HPDE6-E6E7 (cell line): ENCODE measurements at regions not wholly inside any gene's neighbourhood (a gene's known extent, or its start where the extent isn't known, plus 50 kb on each side); places are given as distances from the start of the nearest gene placed in this dataset.
A peak's percentile ranks its signal among the peaks of the same experiment; 100 is the strongest.
"Not testable (repeated sequence)": the region's sequence is repeated elsewhere in the genome, so short reads cannot be mapped to it uniquely, and the experiment has no call there.

Source experiments
- DNase-seq: peaks from one replicate; pipeline ENCODE4 v3.0.0; 2011; ENCODE audit warnings: missing footprints; ENCODE audit errors: extremely low spot score

DNA sequence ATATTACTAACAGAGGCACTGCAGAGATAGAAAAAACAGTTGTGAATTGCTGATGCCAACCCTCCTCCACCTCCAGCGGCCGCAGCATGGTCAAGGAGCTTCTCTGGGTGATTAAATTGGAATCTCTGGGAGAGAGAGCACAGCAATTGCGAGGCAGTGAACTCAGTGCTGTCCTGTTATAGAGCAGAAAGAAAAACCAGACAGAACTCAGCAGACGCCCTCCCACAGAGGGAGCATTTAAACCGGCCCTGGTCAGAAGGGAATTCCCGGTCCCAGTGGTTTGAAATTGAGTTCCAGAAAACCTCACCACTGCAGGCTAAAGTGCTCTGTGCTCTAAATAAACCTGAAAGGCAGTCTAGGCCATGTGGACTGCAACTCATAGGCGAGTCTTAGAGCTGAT is 175.4 kb downstream of the SQOR start:
- DNase-seq: no peak

DNA sequence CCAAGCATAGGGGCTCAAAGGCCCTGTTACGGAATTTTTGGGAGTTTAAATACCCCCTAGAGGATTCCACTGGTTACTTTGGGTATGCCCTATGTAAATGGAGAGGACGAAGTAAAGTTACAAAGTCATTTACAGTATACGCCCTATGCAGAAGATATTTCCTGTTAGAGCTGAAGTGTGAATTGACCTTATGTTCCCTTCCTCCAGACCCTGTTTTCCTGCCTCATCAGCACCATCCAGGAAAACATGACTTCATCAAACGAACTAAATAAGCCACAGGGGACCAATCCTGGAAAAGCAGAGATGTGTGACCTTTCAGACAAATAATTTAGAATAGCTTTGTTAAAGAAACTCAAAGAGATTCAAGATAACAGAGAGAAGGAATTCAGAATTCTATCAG is 177.4 kb downstream of the SQOR start:
- DNase-seq: no peak

DNA sequence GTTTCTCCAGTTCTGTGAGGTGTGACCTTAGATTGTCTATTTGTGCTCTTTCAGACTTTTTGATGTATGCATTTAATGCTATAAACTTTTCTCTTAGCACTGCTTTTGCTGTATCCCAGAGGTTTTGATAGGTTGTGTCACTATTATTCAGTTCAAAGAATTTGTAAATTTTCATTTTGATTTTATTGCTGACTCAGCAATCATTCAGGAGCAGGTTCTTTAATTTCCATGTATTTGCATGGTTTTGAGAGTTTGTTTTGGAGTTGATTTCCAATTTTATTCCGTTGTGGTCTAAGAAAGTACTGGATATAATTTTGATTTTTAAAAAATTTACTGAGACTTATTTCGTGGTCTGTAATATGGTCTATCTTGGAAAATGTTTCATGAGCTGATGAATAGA is 182.7 kb downstream of the SQOR start:
- not testable (repeated sequence) for DNase-seq

DNA sequence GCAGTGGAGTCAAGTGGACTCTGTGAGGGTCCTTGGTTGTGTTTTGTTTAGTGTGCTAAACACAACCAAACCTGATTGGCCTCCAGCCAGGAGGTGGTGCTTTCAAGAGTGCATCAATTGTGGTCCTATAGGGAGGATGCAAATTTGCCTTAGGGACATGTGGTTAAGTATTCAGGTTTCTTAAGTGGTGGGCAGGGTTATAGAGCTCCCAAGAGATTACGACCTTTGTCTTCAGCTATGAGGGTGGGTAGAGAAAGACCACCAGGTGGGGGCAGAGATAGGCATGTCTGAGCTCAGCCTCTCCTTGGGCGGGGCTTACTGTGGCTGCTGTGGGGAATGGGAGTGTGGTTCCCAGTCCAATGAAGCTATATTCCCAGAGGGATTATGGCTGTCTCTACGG is 186.6 kb downstream of the SQOR start:
- DNase-seq: no peak

DNA sequence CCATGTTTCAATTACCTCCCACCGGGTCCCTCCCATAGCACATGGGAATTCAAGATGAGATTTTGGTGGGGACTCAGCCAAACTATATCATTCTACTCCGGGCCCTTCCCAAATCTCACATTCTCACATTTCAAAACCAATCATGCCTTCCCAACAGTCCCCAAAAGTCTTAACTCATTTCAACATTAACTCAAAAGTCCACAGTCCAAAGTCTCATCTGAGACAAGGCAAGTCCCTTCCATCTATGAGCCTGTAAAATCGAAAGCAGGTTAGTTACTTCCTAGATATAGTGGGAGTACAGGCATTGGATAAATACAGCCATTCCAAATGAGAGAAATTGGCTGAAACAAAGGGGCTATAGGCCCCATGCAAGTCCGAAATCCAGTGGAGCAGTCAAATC is 188.1 kb downstream of the SQOR start:
- DNase-seq: not testable (repeated sequence)

DNA sequence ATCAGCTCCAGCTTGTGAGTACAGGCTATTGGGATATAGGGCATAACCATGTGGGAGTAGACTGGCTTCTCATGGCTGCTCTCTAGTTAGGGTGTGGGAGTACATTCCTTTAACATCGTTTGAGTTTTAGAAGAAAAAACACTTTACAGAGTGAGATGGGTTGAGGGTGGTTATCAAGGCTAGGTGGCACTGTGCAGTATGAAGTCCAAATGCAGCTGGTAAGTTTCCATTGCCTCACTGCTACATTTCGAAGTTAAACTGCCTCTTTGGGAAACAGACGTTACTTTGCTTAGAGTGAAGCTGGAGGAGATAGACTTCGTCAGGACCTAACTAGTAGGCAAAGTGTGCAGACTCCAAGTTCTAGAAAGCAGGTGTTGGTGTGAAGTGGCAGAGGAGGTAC is 192.4 kb downstream of the SQOR start:
- DNase-seq: no peak

DNA sequence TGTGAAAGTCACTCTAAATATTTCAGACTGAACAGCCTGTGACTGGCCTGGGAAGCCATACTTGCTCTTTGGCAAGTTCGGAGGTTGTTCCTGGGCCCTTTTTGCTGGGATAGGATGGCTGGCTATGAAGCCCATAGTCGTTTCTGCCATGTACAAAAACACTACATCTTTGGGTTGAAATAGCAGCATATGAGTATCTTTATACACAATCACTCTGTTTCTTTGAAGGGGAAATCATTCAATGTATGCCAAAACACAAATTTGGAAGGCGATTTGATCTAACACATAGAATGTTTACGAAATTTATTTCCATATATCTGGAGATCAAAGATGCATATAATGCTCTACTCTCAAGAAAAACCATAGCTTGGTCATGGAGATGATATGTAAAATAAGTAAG is 192.9 kb downstream of the SQOR start:
- no peak for DNase-seq

DNA sequence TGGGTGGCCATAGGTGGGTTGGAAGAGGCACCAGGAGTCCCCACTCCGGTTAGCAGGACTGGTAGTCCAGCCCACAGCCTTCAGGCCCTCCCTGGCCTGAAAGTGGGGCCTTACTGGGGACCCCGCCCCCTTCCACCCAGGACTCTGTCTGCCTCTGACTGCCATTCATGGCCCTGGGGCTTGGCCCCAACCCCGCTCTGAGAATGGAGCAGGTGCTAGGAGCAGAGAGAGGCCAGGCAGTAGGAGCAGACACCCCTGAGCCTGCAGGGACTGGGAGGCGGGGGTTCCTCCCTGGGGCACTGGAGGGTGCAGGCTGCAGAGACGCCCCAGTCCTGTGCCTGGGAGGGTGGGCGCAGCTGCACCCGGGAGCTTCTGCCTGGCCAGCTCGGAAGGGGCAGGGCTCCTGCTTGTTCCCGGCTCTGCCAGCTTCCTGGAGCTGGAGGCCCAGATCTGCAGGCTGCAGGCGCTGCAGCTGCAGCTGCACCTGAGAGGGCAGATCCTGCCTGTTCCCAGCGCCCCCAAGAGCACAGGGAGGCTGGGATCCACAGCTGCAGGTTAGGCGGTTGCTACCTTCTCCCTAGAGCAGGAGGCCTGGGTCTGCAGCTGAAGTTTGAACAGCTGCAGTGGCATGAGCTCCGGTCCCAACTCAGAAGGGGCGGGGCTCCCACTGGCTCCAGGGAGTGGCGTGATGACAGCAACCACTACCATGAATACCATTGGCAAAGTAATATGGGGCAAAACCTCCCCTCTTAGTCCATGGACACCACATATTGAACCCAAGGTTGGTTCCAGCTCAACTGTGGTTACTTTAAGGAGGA is 194.7 kb downstream of the SQOR start:
- DNase-seq: no peak

DNA sequence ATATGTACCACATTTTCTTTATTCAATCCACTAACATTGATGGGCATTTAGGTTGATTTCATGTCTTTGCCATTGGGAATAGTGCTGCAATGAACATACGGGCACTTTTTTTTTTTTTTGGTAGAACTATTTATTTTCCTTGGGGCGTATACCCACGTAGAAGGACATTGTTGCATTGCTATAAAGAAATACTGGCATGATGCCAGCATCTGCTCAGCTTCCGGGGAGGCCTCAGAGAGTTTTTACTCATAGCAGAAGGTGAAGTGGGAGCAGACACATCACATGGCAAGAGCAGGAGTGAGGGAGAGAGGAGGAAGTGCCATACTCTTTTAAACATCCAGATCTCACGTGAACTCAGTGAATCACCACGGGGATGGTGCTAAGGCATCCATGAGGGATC is 197.0 kb downstream of the SQOR start:
- no peak for DNase-seq

DNA sequence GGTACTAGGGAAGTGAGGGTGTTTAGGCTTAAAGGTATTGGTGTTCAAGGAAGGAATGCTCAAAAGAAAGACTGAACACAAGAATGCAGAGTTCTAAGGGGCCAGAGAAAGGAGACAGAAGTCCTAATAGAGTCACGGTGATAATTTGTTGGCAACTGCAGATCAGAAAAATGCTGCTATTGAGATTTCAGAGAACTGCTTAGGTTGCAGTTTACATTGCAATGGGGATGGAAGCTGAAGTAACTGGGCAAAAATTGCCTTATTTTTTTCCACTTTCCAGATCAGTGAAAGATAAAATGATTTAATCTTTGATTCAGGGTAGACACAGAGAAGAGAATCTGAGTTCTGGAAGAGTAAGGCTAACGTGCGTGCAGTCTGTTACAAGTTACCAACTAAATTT is 199.8 kb downstream of the SQOR start:
- DNase-seq: no peak

DNA sequence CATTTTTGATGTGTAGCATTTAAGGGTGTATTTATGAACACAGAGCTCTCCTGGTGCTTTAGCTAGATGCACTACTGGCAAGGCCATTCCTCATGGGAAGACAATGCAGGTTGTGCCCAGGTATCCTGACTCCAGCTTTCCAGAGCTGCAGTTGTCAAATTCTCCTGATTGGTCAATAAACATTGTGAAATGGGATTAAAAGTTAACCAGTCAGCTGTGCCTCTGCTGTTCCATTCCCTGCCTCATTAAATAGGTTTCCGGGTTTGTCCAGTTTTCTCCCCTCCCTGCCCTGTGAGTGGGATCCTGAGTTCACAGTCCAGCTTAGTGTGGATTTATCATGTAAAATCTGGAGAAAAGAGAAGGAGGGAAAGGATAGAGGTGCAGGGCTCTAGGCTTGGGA is 207.3 kb downstream of the SQOR start:
- DNase-seq: no peak

DNA sequence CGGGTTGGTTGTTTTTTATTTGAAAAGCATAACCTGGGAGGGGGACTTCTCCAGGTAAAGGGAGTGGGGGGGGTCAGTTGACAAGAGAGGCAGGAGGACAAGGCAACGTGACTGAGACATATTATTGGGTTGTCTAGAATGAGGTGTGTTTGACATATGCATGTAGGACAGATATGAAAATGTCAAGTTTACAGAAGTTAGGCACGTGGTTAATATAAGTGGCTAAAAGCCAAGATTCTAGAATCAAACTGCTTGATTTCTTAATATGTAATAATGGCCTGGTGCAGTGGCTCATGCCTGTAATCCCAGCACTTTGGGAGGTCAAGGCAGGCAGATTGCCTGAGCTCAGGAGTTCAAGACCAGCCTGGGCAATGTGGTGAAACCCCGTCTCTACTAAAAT is 212.8 kb downstream of the SQOR start:
- no peak for DNase-seq

DNA sequence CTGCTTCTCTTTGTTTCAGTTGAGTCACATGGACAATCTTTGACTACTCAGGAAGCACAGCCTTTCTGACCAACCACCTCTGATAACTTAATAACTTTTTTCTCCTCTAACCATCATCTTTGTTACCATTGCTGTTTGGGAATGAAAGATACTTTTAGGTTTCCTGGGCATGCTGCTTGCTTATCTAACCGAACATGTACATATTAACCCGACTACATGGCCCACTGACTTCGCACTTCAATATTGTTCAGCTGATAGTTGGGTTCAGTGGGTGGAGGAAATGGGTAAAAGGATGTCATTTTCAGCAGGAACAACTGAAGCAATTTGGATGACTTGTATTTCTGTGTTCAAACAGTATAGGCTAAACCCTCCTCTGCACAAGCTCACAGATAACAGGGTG is 214.3 kb downstream of the SQOR start:
- no peak for DNase-seq

DNA sequence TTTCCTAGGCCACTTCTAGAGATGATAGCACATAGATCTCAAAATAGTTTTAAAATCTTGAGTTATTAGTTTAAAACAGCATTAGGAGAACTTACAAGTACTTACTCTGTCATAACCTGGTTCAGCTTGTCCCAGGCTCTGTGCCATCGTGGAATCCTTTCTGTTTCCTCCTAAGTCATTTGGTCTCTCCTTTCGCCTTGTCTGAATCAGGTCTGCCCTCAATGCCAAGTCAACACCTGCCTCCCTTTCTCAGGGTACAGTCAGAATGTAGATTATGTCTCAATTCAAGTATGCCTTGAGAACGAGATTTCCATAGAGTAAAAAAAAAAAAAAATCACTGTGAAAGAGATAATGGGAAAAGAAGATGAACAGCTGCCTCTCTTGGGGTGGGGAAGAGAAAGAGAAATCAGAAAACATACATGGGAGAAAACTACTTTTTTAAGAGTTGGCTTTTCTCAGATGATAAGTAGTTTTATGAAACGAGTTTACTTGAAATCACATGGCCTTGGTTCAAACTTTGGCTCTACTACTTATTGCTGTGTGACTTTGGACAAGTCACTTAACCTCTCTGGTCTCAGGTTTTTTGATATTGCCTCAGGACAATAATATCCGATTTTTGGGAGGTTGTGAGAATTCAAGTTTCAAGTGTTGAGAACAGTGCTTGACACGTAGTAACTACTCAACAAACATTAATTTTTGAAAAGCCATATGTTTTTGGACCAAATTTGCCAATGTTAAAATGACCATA is 219.8 kb downstream of the SQOR start:
- DNase-seq: no peak

DNA sequence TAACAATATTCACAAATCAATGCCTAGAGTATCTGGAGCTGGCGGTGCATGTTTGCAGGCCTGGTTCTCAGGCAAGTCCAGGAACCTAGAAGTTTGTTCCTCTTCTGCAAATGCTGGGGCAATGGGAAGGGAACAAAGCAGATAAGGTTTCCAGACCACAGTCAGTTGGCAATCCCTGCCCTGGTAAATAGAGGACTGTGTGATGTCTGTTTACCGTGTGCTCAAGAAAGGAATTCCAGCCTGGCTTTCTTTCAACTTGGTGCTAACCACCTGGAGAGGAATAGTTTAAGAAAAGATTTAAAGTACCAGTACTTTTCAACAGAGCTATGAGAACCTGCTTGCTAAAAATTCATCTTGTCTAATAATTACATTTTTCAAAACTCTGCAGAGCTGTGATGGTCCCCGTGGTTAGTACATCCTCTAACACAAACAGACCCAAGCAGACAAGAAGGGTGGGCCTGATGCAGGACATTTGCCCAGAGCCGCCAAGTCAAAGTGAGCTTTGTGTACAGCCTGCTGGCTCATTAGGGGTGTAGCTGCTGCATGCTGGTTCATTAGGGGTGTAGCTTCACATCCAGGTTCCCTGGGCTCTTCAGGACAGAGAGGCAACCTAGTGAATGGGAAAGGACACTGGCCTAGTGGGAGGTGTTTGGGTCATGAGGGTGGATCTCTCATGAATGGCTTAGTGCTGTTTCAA is 220.5 kb downstream of the SQOR start:
- no peak for DNase-seq

DNA sequence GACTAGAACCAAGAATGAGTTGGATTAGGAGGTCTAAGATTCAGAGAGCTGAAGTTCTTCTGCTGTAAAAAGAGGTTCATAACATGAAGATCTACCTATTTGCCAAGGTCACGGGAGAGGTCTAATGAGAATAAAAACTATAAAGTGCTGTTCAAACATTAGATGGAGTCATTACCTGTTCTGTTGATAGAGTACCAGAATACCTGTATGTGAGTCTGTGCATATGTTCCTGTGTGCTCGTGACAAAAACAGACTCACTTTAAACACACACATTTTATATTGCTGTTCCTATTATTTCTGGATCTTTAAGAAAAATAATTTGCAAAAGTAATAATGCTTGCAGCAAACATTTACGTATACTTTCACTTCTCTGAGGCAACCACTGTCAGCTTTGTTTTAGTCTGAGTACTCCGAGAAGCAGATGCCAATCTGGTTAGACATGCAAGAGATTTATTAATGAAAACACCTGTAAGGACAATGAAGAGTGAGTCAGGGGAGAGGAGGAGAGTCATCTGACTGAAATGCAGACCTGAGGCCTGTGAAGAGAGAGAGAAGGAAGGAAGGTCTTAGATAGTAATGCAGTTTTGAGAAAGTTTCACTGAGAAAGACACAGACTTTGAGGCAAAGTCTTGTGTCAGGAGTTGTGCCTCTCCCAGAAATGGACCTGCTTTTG is 221.2 kb downstream of the SQOR start:
- DNase-seq: peak; percentile 93

DNA sequence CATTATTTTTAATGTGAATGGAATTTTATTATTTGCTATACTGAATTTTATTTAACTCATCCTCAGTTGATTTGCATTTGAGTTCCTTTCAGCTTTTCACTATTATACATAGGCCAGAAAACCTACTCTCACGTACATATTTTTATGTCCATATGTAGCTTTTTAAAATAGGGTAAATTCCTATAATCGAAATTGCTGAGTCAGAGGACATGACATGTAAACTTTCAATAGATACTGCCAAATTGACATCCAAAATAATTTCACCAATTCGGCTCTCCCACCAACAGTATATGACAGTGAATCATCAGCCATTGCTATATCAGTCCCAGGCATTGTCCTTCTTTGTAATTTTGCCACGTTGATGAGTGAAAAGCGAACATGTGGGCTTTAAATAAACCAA is 222.5 kb downstream of the SQOR start:
- DNase-seq: no peak

DNA sequence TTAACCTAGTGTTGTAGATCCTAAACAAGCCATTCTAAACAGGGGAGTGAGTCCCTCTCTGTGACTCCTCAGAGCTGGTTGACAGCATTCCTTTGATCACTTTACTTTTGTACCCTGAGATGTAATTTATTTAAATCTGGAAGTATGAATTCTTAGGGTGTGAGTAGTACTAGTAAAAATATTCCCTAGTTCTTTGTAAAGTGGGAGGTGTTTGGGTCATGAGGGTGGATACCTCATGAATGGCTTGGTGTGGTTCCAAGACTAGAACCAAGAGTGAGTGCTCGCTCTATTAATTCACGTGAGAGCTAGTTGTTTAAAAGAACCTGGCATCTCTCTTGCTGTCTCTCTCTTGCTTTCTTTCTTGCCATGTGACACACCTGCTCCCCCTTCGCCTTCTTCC is 223.7 kb downstream of the SQOR start:
- DNase-seq: no peak

DNA sequence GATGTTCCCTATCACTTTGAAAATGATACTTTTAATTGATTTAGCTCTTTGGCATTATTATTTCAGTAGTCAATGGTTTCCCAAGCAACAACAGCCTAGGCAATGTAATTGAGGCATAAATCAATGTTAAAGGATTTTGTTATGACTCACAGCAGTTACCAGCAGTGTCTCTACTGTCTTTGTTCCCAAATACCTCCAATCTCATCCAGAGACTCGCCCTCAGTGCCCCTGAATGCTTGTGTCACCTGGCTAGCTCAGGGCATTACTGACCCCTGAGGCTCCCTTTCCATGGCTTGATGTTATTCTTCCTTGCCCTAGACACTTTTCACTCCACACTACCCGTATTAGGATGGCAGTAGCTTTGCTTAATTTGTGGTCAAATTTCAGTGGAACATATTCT is 227.2 kb downstream of the SQOR start:
- no peak for DNase-seq

DNA sequence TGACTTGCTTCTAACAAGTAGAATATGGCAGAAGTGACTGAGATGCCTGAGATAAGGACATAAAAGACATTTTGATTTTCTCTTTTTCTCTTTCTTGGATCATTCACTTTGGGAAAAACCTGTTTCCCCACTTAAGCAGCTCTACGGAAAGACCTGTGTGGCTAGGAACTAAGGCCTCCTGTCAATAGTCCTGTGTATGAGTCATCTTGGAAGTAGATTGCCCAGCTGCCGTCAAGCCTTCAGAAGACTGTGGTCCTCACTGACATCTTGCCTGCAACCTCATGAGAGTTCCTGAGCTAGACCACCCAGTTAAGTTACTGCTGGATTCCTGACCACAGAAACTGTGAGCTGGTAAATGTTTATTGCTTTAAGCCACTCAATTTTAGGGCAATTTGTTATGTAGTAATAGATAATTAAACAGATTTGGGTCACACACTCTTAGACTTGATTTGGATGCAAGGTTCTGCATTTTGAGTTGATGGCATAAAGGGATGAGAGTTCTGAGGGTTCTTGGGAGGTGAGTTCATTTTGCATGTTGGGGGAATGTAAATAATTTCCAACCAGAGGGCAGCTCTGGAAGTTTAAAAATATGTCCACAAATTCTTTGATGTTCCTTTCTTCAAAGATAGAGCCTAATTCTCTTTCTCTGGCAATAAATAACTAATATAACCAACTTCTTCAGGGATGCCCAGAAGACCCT is 229.2 kb downstream of the SQOR start:
- DNase-seq: peak; percentile 60

DNA sequence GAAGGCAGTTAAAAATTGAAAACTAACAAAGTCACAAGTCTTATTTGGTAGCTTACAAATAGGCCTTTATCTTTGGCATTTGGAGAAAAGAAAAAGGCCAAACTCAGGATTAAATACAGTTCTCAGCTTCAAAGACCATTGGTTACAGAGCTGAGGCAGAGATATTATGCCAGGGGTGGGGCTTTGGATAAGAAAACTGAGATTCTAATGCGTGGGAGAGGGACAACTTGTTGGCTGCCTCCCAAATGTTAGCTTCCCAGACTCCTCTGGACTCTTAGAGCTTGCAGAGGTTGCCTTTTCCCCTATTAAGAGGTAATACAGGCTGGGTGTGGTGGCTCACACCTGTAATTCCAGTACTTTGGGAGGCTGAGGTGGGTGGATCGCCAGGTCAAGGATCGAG is 231.8 kb downstream of the SQOR start:
- DNase-seq: no peak

DNA sequence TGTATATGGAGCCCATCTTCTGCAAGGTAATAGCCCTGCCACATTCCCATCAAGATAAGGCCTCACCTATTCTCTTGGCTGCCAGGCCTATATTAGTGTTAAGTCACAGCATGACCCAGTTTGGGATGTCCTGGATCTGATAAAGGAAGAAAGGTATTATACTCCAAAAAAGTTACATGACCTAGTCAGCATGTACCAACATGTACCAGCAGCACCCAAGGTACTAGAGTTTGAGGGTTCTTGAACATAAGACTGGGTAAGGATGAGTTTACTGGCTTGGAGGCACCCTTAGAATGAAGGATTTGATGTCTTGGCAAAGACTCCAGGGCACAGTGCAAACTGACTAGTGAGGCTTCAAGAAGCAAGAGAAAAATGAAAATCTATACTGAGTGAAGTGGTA is 232.5 kb downstream of the SQOR start:
- DNase-seq: no peak
